RWPE2 (cell line): ENCODE measurements at regions not wholly inside any gene's neighbourhood (a gene's known extent, or its start where the extent isn't known, plus 50 kb on each side); places are given as distances from the start of the nearest gene placed in this dataset.

Experiments used
- ATAC-seq: fragments of 200-7000 bp; cut with Tn5 transposase; 3 replicates; pipeline ENCODE4 v1.9.1; 2021; ENCODE audit warnings: low read depth
- DNase-seq: peaks from one replicate; pipeline ENCODE4 v3.0.0-alpha.2; 2020; ENCODE audit warnings: low spot score
- H3K27ac ChIP-seq: fragments of 450-650 bp; 2 replicates; pipeline ENCODE4 v1.5.1; 2017; ENCODE audit warnings: mild to moderate bottlenecking; ENCODE audit not compliant: poor library complexity, severe bottlenecking
- H3K27me3 ChIP-seq: fragments of 250-450 bp; sonication (Bioruptor Pico); 2 replicates; pipeline ENCODE4 v1.5.1; 2021; ENCODE audit warnings: mild to moderate bottlenecking, moderate library complexity; ENCODE audit not compliant: insufficient read depth, poor library complexity, severe bottlenecking
- H3K36me3 ChIP-seq: fragments of 250-450 bp; sonication (Bioruptor Pico); 2 replicates; pipeline ENCODE4 v1.5.1; 2020; ENCODE audit warnings: low read depth, mild to moderate bottlenecking, moderate library complexity
- H3K4me1 ChIP-seq: fragments of 250-450 bp; sonication (Bioruptor Pico); 2 replicates; pipeline ENCODE4 v1.5.1; 2021; ENCODE audit warnings: mild to moderate bottlenecking, moderate library complexity; ENCODE audit not compliant: insufficient read depth, poor library complexity, severe bottlenecking
- H3K4me3 ChIP-seq: fragments of 250-450 bp; sonication (Bioruptor Pico); 2 replicates; pipeline ENCODE4 v1.5.1; 2021; ENCODE audit warnings: mild to moderate bottlenecking, moderate library complexity; ENCODE audit not compliant: severe bottlenecking
- H3K9me3 ChIP-seq: fragments of 250-450 bp; sonication (Bioruptor Pico); 2 replicates; pipeline ENCODE4 v1.5.1; 2021; ENCODE audit warnings: mild to moderate bottlenecking, moderate library complexity; ENCODE audit not compliant: severe bottlenecking
- TF ChIP-seq, protein P1 (sequence below): fragments of 450-650 bp; IDR thresholded peaks from one replicate; pipeline ENCODE4 v1.5.1; 2017; ENCODE audit warnings: mild to moderate bottlenecking, moderate library complexity; ENCODE audit not compliant: poor library complexity, severe bottlenecking

GRCh38 chr12:13443028-13443427 lies 246.5 kb downstream of the EMP1 start:
- Histone ChIP-seq H3K9me3 (no peaks in the 10 kb centered on the region), H3K4me3 (no peak overlapping the region), H3K27ac (no peak overlapping the region), H3K4me1 (no peaks in the 10 kb centered on the region), H3K27me3 (no peaks in the 10 kb centered on the region), H3K36me3 (no peaks in the 10 kb centered on the region)
- DNase-seq (no peak), ATAC-seq (no peak)
- TF ChIP-seq, protein P1, sequence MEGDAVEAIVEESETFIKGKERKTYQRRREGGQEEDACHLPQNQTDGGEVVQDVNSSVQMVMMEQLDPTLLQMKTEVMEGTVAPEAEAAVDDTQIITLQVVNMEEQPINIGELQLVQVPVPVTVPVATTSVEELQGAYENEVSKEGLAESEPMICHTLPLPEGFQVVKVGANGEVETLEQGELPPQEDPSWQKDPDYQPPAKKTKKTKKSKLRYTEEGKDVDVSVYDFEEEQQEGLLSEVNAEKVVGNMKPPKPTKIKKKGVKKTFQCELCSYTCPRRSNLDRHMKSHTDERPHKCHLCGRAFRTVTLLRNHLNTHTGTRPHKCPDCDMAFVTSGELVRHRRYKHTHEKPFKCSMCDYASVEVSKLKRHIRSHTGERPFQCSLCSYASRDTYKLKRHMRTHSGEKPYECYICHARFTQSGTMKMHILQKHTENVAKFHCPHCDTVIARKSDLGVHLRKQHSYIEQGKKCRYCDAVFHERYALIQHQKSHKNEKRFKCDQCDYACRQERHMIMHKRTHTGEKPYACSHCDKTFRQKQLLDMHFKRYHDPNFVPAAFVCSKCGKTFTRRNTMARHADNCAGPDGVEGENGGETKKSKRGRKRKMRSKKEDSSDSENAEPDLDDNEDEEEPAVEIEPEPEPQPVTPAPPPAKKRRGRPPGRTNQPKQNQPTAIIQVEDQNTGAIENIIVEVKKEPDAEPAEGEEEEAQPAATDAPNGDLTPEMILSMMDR, result no peak

- Histone ChIP-seq H3K4me3 (no peak overlapping the region), H3K4me1 (no peaks in the 10 kb centered on the region), H3K9me3 (no peaks in the 10 kb centered on the region), H3K27ac (no peak overlapping the region), H3K36me3 (no peaks in the 10 kb centered on the region), H3K27me3 (no peaks in the 10 kb centered on the region)
- TF ChIP-seq, protein P1, result no peak
- ATAC-seq, result no peak
- DNase-seq, result no peak
These were observed 245.9 kb downstream of the EMP1 start for GRCh38 chr12:13442457-13442856.

GRCh38 chr12:13440844-13441243 lies 244.3 kb downstream of the EMP1 start:
- H3K9me3 ChIP-seq, result no peaks in the 10 kb centered on the region
- no peak for DNase-seq
- H3K4me3 ChIP-seq, result no peak overlapping the region
- H3K27me3 ChIP-seq, result no peaks in the 10 kb centered on the region
- H3K4me1 ChIP-seq, result no peaks in the 10 kb centered on the region
- H3K27ac ChIP-seq, result no peak overlapping the region
- ATAC-seq, result no peak
- no peaks in the 10 kb centered on the region for H3K36me3 ChIP-seq
- TF ChIP-seq, protein P1, result no peak

DNA sequence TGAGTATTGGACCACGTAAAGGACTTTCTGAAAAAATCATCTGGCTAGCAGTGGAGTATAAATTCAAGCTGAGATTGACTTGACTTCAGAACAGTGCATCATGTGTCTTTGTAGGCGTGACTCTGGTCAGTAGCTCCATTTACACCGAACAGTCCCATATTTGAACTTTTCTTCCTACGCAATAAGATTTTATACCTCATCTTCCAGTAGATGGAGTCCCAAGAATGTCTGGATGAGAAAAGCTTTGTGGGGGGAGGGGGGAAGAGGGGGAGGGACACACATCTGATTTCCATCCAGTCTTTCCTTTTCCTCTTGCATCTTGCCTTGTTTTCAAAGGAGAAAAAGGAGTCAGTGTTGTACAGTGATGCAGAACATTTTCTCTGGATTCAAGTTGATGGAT lies 241.0 kb downstream of the EMP1 start:
- TF ChIP-seq, protein P1, result no peak
- Histone ChIP-seq H3K27ac (no peak overlapping the region), H3K9me3 (no peaks in the 10 kb centered on the region), H3K4me1 (no peaks in the 10 kb centered on the region), H3K4me3 (no peak overlapping the region), H3K27me3 (no peaks in the 10 kb centered on the region), H3K36me3 (no peaks in the 10 kb centered on the region)
- ATAC-seq, result no peak
- no peak for DNase-seq

DNA sequence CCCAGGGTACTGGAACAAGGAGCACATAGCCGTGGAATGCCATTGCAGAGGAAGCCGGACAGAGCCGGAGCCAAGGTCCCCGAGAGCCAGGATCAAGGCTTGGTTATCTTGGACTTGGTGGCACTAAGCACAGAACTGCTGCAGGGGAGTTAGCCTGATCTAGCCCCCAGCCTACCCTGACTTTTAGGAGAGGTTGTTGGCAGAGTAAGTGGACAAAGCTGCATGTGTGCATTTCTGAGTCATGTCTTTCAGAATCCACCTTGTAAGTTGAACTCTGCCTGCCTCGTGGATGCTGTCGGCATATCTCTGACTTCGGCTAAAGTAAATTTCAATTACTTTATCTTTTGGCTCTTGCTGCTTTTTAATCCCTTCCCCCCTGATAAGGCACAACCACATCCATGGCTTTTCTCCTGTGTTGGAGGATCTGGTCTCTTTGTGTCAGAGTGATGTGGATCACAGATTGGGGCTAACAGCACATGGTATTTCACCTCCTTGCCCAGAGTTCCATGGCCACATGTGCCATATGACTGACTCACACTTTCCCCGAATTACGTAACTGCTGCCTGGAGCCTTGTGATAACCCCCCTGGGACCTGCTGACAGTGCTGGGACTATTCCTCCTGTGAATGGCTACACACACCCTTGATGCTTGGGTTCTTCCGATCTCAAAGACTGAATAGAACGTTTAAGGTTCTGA lies 240.3 kb downstream of the EMP1 start:
- H3K4me3 ChIP-seq, result no peak overlapping the region
- H3K27ac ChIP-seq, result no peak overlapping the region
- DNase-seq (no peak), ATAC-seq (no peak)
- H3K4me1 ChIP-seq, result no peaks in the 10 kb centered on the region
- no peaks in the 10 kb centered on the region for H3K9me3 ChIP-seq
- H3K27me3 ChIP-seq, result no peaks in the 10 kb centered on the region
- no peaks in the 10 kb centered on the region for H3K36me3 ChIP-seq
- TF ChIP-seq, protein P1, result no peak
